Myocyte (in vitro differentiated cells): ENCODE measurements at regions not wholly inside any gene's neighbourhood (a gene's known extent, or its start where the extent isn't known, plus 50 kb on each side); places are given as distances from the start of the nearest gene placed in this dataset.
"Not testable (repeated sequence)": the region's sequence is repeated elsewhere in the genome, so short reads cannot be mapped to it uniquely, and the experiment has no call there.

Experiments used
- DNase-seq: peaks from one replicate; pipeline ENCODE4 v3.0.0-alpha.2; 2012; ENCODE audit warnings: low read depth

GRCh38 chr7:106348231-106348630 lies 63.4 kb upstream of the NAMPT start:
- DNase-seq = no peak

- DNase-seq = no peak
These were observed 62.5 kb upstream of the NAMPT start for GRCh38 chr7:106347229-106347833.

DNA sequence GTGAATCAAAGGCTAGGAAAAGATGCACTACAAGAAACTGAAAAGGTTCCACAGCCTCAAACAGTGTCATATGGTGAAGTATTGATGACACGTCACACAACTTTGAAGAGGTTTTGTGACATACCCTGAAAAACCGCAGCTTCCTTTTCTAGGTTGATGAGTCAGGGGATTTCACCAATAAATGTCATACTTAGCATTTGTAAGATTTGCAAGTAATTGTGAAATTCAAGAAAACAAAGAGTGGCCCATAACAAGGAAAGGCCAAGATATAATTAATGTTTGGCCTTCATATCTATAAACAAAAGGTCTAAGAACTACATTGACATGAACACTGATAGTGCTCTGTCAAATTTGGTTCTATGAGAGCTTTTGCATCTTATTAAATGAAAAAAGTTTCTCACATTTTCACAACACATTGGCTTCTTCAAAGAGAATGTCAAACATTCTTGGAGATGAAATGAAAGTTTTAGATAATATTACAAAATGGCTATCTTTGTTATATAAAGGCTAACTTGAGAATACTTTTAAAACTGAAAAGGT lies 62.0 kb upstream of the NAMPT start:
- peak; percentile 57 for DNase-seq

- no peak for DNase-seq
These were observed 61.4 kb upstream of the NAMPT start for GRCh38 chr7:106346167-106346677.

- DNase-seq = no peak
These were observed 60.8 kb upstream of the NAMPT start for GRCh38 chr7:106345421-106346166.

- no peak for DNase-seq
These were observed 60.1 kb upstream of the NAMPT start for GRCh38 chr7:106344861-106345260.

GRCh38 chr7:106344211-106344610 lies 59.4 kb upstream of the NAMPT start:
- no peak for DNase-seq

DNA sequence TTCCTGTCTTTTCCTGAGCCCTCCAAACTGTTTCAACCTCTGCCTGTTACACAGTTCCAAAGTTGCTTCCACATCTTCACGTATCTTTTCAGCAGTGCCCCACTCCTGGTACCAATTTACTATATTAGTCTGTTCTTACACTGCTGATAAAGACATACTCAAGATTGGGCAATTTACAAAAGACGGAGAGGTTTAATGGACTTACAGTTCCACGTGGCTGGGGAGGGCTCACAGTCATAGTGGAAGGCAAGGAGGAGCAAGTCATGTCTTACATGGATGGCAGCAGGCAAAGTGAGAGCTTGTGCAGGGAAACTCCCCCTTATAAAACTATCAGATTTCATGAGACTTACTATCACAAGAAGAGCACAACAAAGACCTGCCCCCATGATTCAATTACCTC lies 57.3 kb upstream of the NAMPT start:
- DNase-seq = not testable (repeated sequence)

DNA sequence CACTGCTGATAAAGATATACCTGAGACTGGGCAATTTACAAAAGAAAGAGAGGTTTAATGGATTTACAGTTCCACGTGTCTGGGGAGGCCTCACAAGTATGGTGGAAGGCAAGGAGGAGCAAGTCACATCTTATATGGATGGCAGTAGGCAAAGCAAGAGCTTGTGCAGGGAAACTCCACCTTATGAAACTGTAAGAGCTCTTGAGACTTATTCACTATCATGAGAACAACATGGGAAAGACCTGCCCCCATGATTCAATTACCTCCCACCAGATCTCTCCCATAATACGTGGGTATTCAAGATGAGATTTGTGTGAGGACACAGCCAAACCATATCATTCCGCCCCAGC lies 55.4 kb upstream of the NAMPT start:
- not testable (repeated sequence) for DNase-seq

GRCh38 chr7:106339513-106340246 lies 54.9 kb upstream of the NAMPT start:
- DNase-seq = no peak

- no peak for DNase-seq
These were observed 53.0 kb upstream of the NAMPT start for GRCh38 chr7:106337754-106338153.

GRCh38 chr7:106335814-106336213 lies 51.0 kb upstream of the NAMPT start:
- DNase-seq = no peak
